Neural crest cell (in vitro differentiated cells): ENCODE measurements at regions not wholly inside any gene's neighbourhood (a gene's known extent, or its start where the extent isn't known, plus 50 kb on each side); places are given as distances from the start of the nearest gene placed in this dataset.

Experiments
- DNase-seq: peaks from one replicate; pipeline ENCODE4 v3.0.0; 2021; ENCODE audit warnings: low read depth, mixed read lengths, low spot score
- H3K27ac Mint-ChIP-seq: one replicate; pipeline ENCODE4 v1.8.0; 2021; ENCODE audit warnings: mild to moderate bottlenecking, mixed read lengths; ENCODE audit not compliant: unreplicated experiment
- H3K27me3 Mint-ChIP-seq: 2 replicates; pipeline ENCODE4 v1.8.0; 2021; ENCODE audit warnings: low read depth, mild to moderate bottlenecking, mixed read lengths
- H3K36me3 Mint-ChIP-seq: 2 replicates; pipeline ENCODE4 v1.8.0; 2021; ENCODE audit warnings: low read depth, mild to moderate bottlenecking, mixed read lengths
- H3K4me1 Mint-ChIP-seq: 2 replicates; pipeline ENCODE4 v1.8.0; 2021; ENCODE audit warnings: mixed read lengths
- H3K4me3 Mint-ChIP-seq: one replicate; pipeline ENCODE4 v1.8.0; 2021; ENCODE audit warnings: mild to moderate bottlenecking, mixed read lengths
- H3K9me3 Mint-ChIP-seq: 2 replicates; pipeline ENCODE4 v1.8.0; 2021; ENCODE audit warnings: mixed read lengths
- CTCF ChIP-seq: fragments of 200-600 bp; sonication (generic); conservative IDR thresholded peaks from 2 replicates; pipeline ENCODE4 v1.5.0; 2021; ENCODE audit warnings: antibody characterized with exemption, mild to moderate bottlenecking

GRCh38 chr18:65435534-65435933 lies 315.3 kb upstream of the CDH7 start:
- Mint-ChIP-seq H3K4me3 (no peak overlapping the region), H3K27ac (no peak overlapping the region), H3K4me1 (no peaks in the 10 kb centered on the region), H3K9me3 (no peaks in the 10 kb centered on the region), H3K36me3 (no peaks in the 10 kb centered on the region), H3K27me3 (no peaks in the 10 kb centered on the region)
- DNase-seq, result no peak
- TF ChIP-seq CTCF, result no peak

GRCh38 chr18:65429601-65430000 lies 321.2 kb upstream of the CDH7 start:
- H3K27ac Mint-ChIP-seq, result no peak overlapping the region
- no peaks in the 10 kb centered on the region for H3K36me3 Mint-ChIP-seq
- no peak overlapping the region for H3K4me3 Mint-ChIP-seq
- H3K27me3 Mint-ChIP-seq, result no peaks in the 10 kb centered on the region
- DNase-seq, result no peak
- no peak for TF ChIP-seq CTCF
- no peaks in the 10 kb centered on the region for H3K4me1 Mint-ChIP-seq
- no peaks in the 10 kb centered on the region for H3K9me3 Mint-ChIP-seq

GRCh38 chr18:65425366-65425765 lies 325.4 kb upstream of the CDH7 start:
- DNase-seq, result no peak
- no peaks in the 10 kb centered on the region for H3K4me1 Mint-ChIP-seq
- no peak overlapping the region for H3K4me3 Mint-ChIP-seq
- H3K27me3 Mint-ChIP-seq, result no peaks in the 10 kb centered on the region
- H3K27ac Mint-ChIP-seq, result no peak overlapping the region
- H3K9me3 Mint-ChIP-seq, result peaks cover 5% of the 10 kb centered on the region
- no peaks in the 10 kb centered on the region for H3K36me3 Mint-ChIP-seq
- TF ChIP-seq CTCF, result no peak

GRCh38 chr18:65423776-65424175 lies 327.0 kb upstream of the CDH7 start:
- Mint-ChIP-seq H3K27ac (no peak overlapping the region), H3K27me3 (no peaks in the 10 kb centered on the region)

GRCh38 chr18:65422544-65423136 lies 328.2 kb upstream of the CDH7 start:
- Mint-ChIP-seq H3K36me3 (no peaks in the 10 kb centered on the region), H3K9me3 (peaks cover 5% of the 10 kb centered on the region), H3K27me3 (no peaks in the 10 kb centered on the region), H3K4me3 (no peak overlapping the region), H3K4me1 (no peaks in the 10 kb centered on the region), H3K27ac (no peak overlapping the region)
- DNase-seq, result no peak
- no peak for TF ChIP-seq CTCF

More at GRCh38 chr18:65423776-65424175, 327.0 kb upstream of the CDH7 start:
- Mint-ChIP-seq H3K4me3 (no peak overlapping the region), H3K36me3 (no peaks in the 10 kb centered on the region), H3K4me1 (no peaks in the 10 kb centered on the region), H3K9me3 (peaks cover 5% of the 10 kb centered on the region)
- no peak for TF ChIP-seq CTCF
- no peak for DNase-seq
